ENCODE measurements at regions not wholly inside any gene's neighbourhood (a gene's known extent, or its start where the extent isn't known, plus 50 kb on each side); places are given as distances from the start of the nearest gene placed in this dataset.

DNA sequence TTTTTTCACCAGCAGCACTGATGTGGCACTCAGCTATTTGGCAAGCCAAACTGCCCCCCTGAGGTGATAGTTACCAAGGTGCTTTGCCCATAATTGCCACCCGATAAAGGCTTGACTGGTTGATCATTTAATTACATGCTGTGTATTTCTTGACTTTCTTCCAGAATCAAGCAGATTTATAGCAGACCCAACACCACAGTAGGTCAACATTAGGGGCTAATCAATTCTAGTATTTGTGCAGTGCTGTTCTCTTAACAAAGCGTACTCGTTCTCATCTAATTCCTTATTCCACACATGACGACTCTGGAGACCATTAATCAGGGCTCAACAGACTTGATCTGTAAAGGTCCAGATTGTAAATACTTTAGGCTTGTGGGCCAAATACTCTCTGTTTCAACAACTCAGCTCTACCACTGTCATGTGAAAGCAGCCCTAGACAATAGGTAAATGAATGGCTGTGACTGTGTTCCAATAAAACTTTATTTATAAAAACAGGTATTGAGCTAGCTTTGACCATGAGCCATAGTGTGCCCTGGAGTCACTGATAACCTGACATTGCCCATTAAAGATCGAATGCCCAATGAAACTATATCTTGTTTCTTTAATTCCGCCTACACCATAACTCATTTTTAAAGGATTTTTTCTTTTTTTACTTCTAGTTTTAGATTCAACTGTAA lies 119.1 kb upstream of the TMC3 start:
- Histone ChIP-seq H3K36me3 (ENCODE audit: control insufficient read depth, insufficient read depth, low read length) (no peaks in the 10 kb centered on the region), H3K27me3 (ENCODE audit: control insufficient read depth, insufficient read depth, low read length) (peaks cover 2% of the 10 kb centered on the region), H3K4me3 (ENCODE audit: low read depth, low read length) (no peak overlapping the region), H3K9me3 (ENCODE audit: control insufficient read depth in 2 of 2, low read length in 2 of 2) (no peaks in the 10 kb centered on the region), H3K4me1 (ENCODE audit: control insufficient read depth, insufficient read depth, low read length, poor library complexity, severe bottlenecking) (no peaks in the 10 kb centered on the region), H3K27ac (ENCODE audit: insufficient read depth, low read length, poor library complexity, severe bottlenecking) (no peak overlapping the region)
- H3K4me3 Mint-ChIP-seq, result no peak overlapping the region
- ATAC-seq (ENCODE audit: low read depth in 2 of 2) (no peak), DNase-seq (no peak)
- H3K4me1 Mint-ChIP-seq, result no peaks in the 10 kb centered on the region
- H3K9me3 Mint-ChIP-seq, result peaks cover 0 to 3% (median 0%) of the 10 kb centered on the region in 7 donors
- H3K27ac Mint-ChIP-seq, result no peak overlapping the region
- no peaks in the 10 kb centered on the region for H3K36me3 Mint-ChIP-seq
- H3K27me3 Mint-ChIP-seq, result no peaks in the 10 kb centered on the region

DNA sequence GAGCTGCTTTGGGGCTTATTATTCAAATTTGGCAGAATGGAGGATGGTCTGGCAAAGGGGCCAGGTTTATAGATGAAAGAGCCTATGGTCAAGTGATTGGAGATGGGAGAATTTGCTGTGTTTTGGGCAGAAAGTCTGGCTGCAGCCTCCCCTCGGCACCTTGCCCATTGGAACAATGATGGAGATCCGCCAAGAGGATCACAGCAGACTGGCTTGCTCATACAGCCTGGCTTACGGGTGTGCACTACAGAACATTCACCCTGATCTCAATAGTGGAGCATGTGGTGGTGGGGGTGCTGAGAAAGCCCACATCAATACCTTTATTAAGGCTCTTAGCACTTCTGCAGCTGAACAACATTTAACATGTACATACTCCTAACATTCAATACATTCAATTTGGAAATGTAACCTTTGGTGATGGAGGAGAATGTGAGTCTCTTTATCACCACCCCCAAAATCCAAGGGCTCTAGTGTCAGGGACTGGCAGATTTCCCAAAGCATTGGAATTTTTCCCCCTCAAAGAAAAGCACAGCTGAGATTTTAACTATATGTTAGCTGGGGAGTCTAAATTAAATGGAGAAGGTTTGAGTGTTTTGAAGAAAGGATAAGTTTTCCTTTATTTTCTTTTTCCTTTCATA lies 118.4 kb upstream of the TMC3 start:
- Mint-ChIP-seq H3K36me3 (no peaks in the 10 kb centered on the region), H3K27ac (no peak overlapping the region), H3K4me1 (no peaks in the 10 kb centered on the region), H3K9me3 (peaks cover 0 to 3% (median 0%) of the 10 kb centered on the region in 7 donors), H3K4me3 (no peak overlapping the region), H3K27me3 (no peaks in the 10 kb centered on the region)
- no peak for DNase-seq
- no peak for ATAC-seq (ENCODE audit: low read depth in 2 of 2)
- Histone ChIP-seq H3K36me3 (ENCODE audit: control insufficient read depth, insufficient read depth, low read length) (no peaks in the 10 kb centered on the region), H3K9me3 (ENCODE audit: control insufficient read depth in 2 of 2, low read length in 2 of 2) (no peaks in the 10 kb centered on the region), H3K4me3 (ENCODE audit: low read depth, low read length) (no peak overlapping the region), H3K27me3 (ENCODE audit: control insufficient read depth, insufficient read depth, low read length) (peaks cover 2% of the 10 kb centered on the region), H3K4me1 (ENCODE audit: control insufficient read depth, insufficient read depth, low read length, poor library complexity, severe bottlenecking) (no peaks in the 10 kb centered on the region), H3K27ac (ENCODE audit: insufficient read depth, low read length, poor library complexity, severe bottlenecking) (no peak overlapping the region)

DNA sequence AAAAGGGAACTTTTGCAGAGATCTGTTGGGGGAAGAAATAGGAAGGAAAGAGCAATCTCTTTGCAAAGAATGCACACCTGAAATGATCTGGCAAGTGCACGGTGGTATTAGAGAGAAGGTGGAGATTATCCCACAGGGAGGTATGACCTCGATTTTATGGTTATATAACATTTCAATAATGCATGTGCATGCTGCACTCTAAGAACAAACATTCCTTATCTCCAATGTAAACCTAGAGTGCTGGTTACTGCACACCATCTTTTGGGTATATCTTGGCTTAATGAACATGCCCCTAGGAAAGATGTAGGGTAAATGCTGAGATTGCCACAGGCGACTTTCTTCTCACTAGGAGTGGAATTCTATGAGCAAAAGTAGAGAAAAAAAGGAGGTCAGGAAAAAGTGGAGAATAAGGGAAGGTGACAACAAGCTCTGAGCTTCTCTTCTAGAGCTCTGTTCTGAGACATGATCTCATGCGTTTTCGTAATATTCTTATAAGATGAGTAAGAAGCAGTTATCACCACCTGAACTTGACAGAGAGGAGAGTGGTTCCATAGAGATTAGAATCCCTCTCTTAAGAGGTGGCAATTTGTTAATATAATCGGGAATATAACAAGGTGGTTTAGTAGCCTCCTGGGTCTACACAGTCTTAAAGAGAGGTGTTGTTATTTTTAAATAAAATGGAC lies 117.5 kb upstream of the TMC3 start:
- H3K4me1 Mint-ChIP-seq, result no peaks in the 10 kb centered on the region
- no peak overlapping the region for H3K27ac Mint-ChIP-seq
- DNase-seq, result no peak
- Histone ChIP-seq H3K27me3 (ENCODE audit: control insufficient read depth, insufficient read depth, low read length) (peaks cover 2% of the 10 kb centered on the region), H3K4me3 (ENCODE audit: low read depth, low read length) (no peak overlapping the region), H3K4me1 (ENCODE audit: control insufficient read depth, insufficient read depth, low read length, poor library complexity, severe bottlenecking) (no peaks in the 10 kb centered on the region), H3K9me3 (ENCODE audit: control insufficient read depth in 2 of 2, low read length in 2 of 2) (no peaks in the 10 kb centered on the region), H3K36me3 (ENCODE audit: control insufficient read depth, insufficient read depth, low read length) (no peaks in the 10 kb centered on the region), H3K27ac (ENCODE audit: insufficient read depth, low read length, poor library complexity, severe bottlenecking) (no peak overlapping the region)
- H3K9me3 Mint-ChIP-seq, result peaks cover 0 to 3% (median 0%) of the 10 kb centered on the region in 7 donors
- peaks cover 2% of the 10 kb centered on the region for H3K27me3 Mint-ChIP-seq
- ATAC-seq (ENCODE audit: low read depth in 2 of 2), result no peak
- no peaks in the 10 kb centered on the region for H3K36me3 Mint-ChIP-seq
- no peak overlapping the region for H3K4me3 Mint-ChIP-seq

DNA sequence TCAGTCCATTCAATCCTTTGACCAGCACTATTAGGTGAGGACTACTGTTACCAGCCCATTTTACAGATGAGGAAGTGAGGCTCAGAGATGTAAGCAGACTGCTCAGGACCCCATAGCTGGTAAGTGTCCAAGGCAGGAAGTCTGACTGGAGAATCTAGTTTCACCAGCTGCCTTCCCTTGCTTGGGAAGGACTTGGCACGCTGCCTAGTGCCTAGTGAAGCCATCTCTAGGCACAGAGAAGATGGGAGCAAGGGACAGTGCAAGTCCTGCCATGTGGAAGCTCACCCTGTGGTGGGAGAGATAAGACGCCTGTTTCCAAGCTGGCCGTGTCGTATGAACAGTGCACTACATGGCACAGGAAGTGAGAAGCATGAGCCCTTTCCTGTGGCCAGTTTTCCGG lies 111.8 kb upstream of the TMC3 start:
- Histone ChIP-seq H3K27me3 (ENCODE audit: control insufficient read depth, insufficient read depth, low read length) (peaks cover 2% of the 10 kb centered on the region), H3K4me3 (ENCODE audit: low read depth, low read length) (no peak overlapping the region), H3K9me3 (ENCODE audit: control insufficient read depth in 2 of 2, low read length in 2 of 2) (no peaks in the 10 kb centered on the region), H3K27ac (ENCODE audit: insufficient read depth, low read length, poor library complexity, severe bottlenecking) (no peak overlapping the region), H3K36me3 (ENCODE audit: control insufficient read depth, insufficient read depth, low read length) (no peaks in the 10 kb centered on the region), H3K4me1 (ENCODE audit: control insufficient read depth, insufficient read depth, low read length, poor library complexity, severe bottlenecking) (no peaks in the 10 kb centered on the region)
- H3K4me1 Mint-ChIP-seq, result no peaks in the 10 kb centered on the region
- no peak overlapping the region for H3K4me3 Mint-ChIP-seq
- ATAC-seq (ENCODE audit: low read depth in 2 of 2) (no peak), DNase-seq (no peak)
- no peak overlapping the region for H3K27ac Mint-ChIP-seq
- H3K36me3 Mint-ChIP-seq, result no peaks in the 10 kb centered on the region
- peaks cover 0 to 2% (median 0%) of the 10 kb centered on the region in 7 donors for H3K9me3 Mint-ChIP-seq
- H3K27me3 Mint-ChIP-seq, result peaks cover 4% of the 10 kb centered on the region

DNA sequence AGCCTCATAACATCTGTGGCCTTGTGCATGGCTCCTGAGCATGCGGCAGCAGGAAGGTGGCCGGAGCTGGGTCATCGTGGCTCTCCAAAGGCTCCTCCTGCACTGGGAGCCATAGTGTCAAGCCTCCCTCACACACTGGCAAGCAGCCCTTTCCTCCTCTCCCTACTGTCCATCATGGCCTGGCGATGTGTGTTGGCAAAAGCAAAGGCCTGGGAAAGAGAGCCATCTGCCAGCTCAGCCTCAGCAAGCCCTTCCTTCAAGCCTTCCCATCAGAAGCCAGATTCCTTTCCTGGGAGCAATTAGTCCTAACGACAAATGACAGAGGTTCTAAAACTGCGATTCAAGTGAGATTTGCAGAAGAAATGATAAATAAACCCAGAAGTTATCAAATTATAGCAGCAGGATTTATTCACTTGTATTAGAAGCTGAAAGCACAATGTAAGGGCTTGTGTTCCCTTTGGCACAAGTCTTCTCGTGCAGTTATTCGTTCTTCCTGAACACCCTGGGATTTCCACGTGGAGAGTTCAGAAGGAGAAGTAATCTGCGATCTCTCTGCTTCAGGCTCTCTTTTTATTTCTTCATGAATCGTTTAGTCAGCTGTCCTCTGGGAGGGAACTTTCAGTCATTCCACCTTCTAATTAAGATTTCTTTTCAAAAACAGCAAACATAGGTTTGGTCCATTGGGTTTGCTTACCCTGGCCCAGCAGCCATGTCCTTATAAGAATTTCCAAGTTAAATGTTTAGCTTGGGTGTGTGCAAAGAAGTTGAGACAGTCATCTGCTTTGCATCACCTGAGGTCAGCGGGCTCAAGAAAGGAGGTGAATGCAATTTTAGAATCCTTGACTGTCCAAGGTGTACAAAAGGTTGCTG lies 110.3 kb upstream of the TMC3 start:
- peaks cover 4% of the 10 kb centered on the region for H3K27me3 Mint-ChIP-seq
- DNase-seq (no peak), ATAC-seq (ENCODE audit: low read depth in 2 of 2) (no peak)
- H3K4me1 Mint-ChIP-seq, result no peaks in the 10 kb centered on the region
- no peaks in the 10 kb centered on the region for H3K36me3 Mint-ChIP-seq
- H3K4me3 ChIP-seq (ENCODE audit: low read depth, low read length), result no peak overlapping the region
- no peak overlapping the region for H3K27ac Mint-ChIP-seq
- H3K27me3 ChIP-seq (ENCODE audit: control insufficient read depth, insufficient read depth, low read length), result peaks cover 2% of the 10 kb centered on the region
- no peaks in the 10 kb centered on the region for H3K9me3 ChIP-seq (ENCODE audit: control insufficient read depth in 2 of 2, low read length in 2 of 2)
- no peak overlapping the region for H3K27ac ChIP-seq (ENCODE audit: insufficient read depth, low read length, poor library complexity, severe bottlenecking)
- peaks cover 0 to 2% (median 0%) of the 10 kb centered on the region in 7 donors for H3K9me3 Mint-ChIP-seq
- no peaks in the 10 kb centered on the region for H3K4me1 ChIP-seq (ENCODE audit: control insufficient read depth, insufficient read depth, low read length, poor library complexity, severe bottlenecking)
- no peak overlapping the region for H3K4me3 Mint-ChIP-seq
- no peaks in the 10 kb centered on the region for H3K36me3 ChIP-seq (ENCODE audit: control insufficient read depth, insufficient read depth, low read length)

- no peaks in the 10 kb centered on the region for H3K27me3 ChIP-seq (ENCODE audit: control insufficient read depth, insufficient read depth, low read length)
- H3K27ac ChIP-seq (ENCODE audit: insufficient read depth, low read length, poor library complexity, severe bottlenecking), result no peak overlapping the region
- no peaks in the 10 kb centered on the region for H3K4me1 ChIP-seq (ENCODE audit: control insufficient read depth, insufficient read depth, low read length, poor library complexity, severe bottlenecking)
- Mint-ChIP-seq H3K4me3 (no peak overlapping the region), H3K27ac (no peak overlapping the region), H3K9me3 (peaks cover 0 to 2% (median 0%) of the 10 kb centered on the region in 7 donors), H3K36me3 (no peaks in the 10 kb centered on the region), H3K4me1 (no peaks in the 10 kb centered on the region), H3K27me3 (peaks cover 4% of the 10 kb centered on the region)
- H3K4me3 ChIP-seq (ENCODE audit: low read depth, low read length), result no peak overlapping the region
- DNase-seq (no peak), ATAC-seq (ENCODE audit: low read depth in 2 of 2) (no peak)
- H3K9me3 ChIP-seq (ENCODE audit: control insufficient read depth in 2 of 2, low read length in 2 of 2), result no peaks in the 10 kb centered on the region
- no peaks in the 10 kb centered on the region for H3K36me3 ChIP-seq (ENCODE audit: control insufficient read depth, insufficient read depth, low read length)
Measured at GRCh38 chr15:81483496-81483895, 109.5 kb upstream of the TMC3 start.

DNA sequence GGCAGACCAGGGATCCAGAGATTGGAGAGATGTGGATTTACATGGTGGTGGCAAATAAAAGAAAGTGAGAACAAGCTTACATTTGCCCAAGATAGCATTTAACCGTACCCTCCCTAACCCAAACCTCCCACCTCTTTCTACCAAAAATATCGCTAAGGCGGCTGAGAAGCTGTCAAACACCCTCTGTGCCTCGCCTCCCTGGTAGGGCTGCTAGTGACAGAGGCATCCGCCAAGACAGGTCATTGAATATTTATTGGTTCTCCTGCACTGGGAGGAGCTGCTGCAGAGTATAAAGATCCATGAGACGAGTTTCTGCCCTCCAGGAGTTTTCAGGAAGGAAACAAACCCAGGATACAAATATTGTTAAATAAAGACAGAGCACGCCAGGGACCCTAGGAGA lies 107.3 kb upstream of the TMC3 start:
- no peak overlapping the region for H3K27ac ChIP-seq (ENCODE audit: insufficient read depth, low read length, poor library complexity, severe bottlenecking)
- no peaks in the 10 kb centered on the region for H3K27me3 Mint-ChIP-seq
- no peaks in the 10 kb centered on the region for H3K9me3 ChIP-seq (ENCODE audit: control insufficient read depth in 2 of 2, low read length in 2 of 2)
- no peak overlapping the region for H3K4me3 Mint-ChIP-seq
- no peaks in the 10 kb centered on the region for H3K4me1 ChIP-seq (ENCODE audit: control insufficient read depth, insufficient read depth, low read length, poor library complexity, severe bottlenecking)
- no peak for ATAC-seq (ENCODE audit: low read depth in 2 of 2)
- no peaks in the 10 kb centered on the region for H3K27me3 ChIP-seq (ENCODE audit: control insufficient read depth, insufficient read depth, low read length)
- H3K9me3 Mint-ChIP-seq, result peaks cover 0 to under 1% (median 0%) of the 10 kb centered on the region in 7 donors
- no peaks in the 10 kb centered on the region for H3K36me3 ChIP-seq (ENCODE audit: control insufficient read depth, insufficient read depth, low read length)
- no peak for DNase-seq
- H3K36me3 Mint-ChIP-seq, result no peaks in the 10 kb centered on the region
- H3K27ac Mint-ChIP-seq, result no peak overlapping the region
- H3K4me3 ChIP-seq (ENCODE audit: low read depth, low read length), result no peak overlapping the region
- no peaks in the 10 kb centered on the region for H3K4me1 Mint-ChIP-seq
